ENCODE measurements at regions not wholly inside any gene's neighbourhood (a gene's known extent, or its start where the extent isn't known, plus 50 kb on each side); places are given as distances from the start of the nearest gene placed in this dataset.

DNA sequence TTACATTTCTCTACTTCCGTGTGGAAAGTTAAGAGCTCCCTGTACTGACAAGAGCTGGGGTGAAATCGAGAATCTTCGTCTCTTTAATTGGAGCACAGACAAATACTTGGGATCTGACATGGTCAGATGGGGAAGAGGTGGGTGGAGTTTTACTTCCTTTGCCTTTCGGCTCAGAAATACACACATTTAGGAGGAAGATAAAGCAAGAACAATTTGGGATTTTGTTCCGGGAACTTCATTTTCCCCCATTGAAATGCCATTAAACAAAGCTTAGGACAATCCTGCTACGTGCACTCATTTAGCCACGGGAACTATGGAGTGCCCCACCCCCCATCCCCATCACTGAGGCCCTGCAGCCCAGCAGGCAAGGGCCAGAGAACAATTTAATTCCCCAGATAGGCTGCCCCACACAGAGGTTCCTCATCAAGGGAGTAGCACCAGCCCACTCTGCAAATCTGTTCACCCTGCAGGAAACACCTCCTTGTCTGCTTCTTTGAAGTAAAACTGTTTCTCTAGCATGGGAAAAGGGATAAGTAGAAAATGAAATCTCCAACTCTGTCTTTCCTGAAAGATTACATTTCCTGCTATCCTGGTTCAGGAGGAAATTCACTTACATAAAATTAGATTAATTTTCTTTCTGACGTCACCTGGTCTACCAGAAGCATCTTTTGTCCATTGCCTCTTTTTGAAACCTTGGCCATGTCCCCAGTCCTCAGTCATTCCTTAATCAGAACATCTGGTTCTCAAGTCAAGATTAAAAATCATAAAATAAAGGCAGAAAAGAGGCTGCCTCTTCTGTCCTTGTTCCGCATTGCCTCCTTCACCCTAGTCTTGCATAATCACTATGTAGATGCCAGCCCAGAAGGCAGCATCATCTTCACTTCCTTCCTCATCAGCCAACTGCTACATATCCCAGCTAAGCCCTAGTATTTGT is 206.4 kb downstream of the ENC1 start:
- Mint-ChIP-seq H3K27me3 (ENCODE audit: unreplicated experiment) (peaks cover 3% of the 10 kb centered on the region), H3K4me3 (ENCODE audit: unreplicated experiment) (peak overlapping the region; percentile 26), H3K9me3 (ENCODE audit: unreplicated experiment) (no peaks in the 10 kb centered on the region), H3K36me3 (ENCODE audit: low read depth, unreplicated experiment) (peaks cover 5% of the 10 kb centered on the region), H3K4me1 (ENCODE audit: unreplicated experiment) (peaks cover 51% of the 10 kb centered on the region), H3K27ac (ENCODE audit: unreplicated experiment) (peak overlapping the region; percentile 89)
- no peak for TF ChIP-seq CTCF (IDR thresholded peaks at IDR 0.05; ENCODE audit: unreplicated experiment)
- DNase-seq (ENCODE audit: low spot score), result peak; percentile 12

GRCh38 chr5:74433255-74433895 is 207.2 kb downstream of the ENC1 start:
- H3K27ac Mint-ChIP-seq (ENCODE audit: unreplicated experiment), result peak overlapping the region; percentile 89
- peaks cover 5% of the 10 kb centered on the region for H3K36me3 Mint-ChIP-seq (ENCODE audit: low read depth, unreplicated experiment)
- H3K4me3 Mint-ChIP-seq (ENCODE audit: unreplicated experiment), result peak overlapping the region; percentile 29
- no peaks in the 10 kb centered on the region for H3K9me3 Mint-ChIP-seq (ENCODE audit: unreplicated experiment)
- H3K27me3 Mint-ChIP-seq (ENCODE audit: unreplicated experiment), result peaks cover 3% of the 10 kb centered on the region
- peaks cover 51% of the 10 kb centered on the region for H3K4me1 Mint-ChIP-seq (ENCODE audit: unreplicated experiment)
- peak; percentile 26 for DNase-seq (ENCODE audit: low spot score)
- no peak for TF ChIP-seq CTCF (IDR thresholded peaks at IDR 0.05; ENCODE audit: unreplicated experiment)

DNA sequence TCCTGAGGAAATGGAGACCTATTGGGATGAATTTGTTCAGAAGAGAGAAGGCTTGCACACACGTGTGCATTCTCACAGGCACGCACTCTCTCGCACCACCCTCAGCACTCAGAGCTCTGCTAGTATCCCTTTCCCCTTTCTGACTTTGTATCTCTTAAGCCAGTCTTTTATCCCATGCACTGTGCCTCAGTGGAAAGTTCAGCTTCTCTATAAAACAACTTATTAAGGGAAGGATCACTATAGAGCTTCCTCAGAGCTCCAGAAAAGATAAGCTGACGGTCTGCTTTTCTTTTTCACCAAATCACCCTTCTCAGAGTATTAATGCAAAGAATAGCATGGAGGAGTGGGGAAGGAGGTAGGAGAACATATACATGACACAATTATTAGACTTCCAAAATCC is 207.8 kb downstream of the ENC1 start:
- Mint-ChIP-seq H3K27ac (ENCODE audit: unreplicated experiment) (peak overlapping the region; percentile 55), H3K27me3 (ENCODE audit: unreplicated experiment) (peaks cover 3% of the 10 kb centered on the region)
- no peak for DNase-seq (ENCODE audit: low spot score)

GRCh38 chr5:74432216-74432615 is 208.3 kb downstream of the ENC1 start:
- peaks cover 3% of the 10 kb centered on the region for H3K27me3 Mint-ChIP-seq (ENCODE audit: unreplicated experiment)
- peak overlapping the region; percentile 20 for H3K27ac Mint-ChIP-seq (ENCODE audit: unreplicated experiment)

More for the DNA sequence above, 207.8 kb downstream of the ENC1 start:
- H3K36me3 Mint-ChIP-seq (ENCODE audit: low read depth, unreplicated experiment), result peaks cover 5% of the 10 kb centered on the region
- H3K9me3 Mint-ChIP-seq (ENCODE audit: unreplicated experiment), result no peaks in the 10 kb centered on the region
- no peak overlapping the region for H3K4me3 Mint-ChIP-seq (ENCODE audit: unreplicated experiment)
- TF ChIP-seq CTCF (IDR thresholded peaks at IDR 0.05; ENCODE audit: unreplicated experiment), result no peak
- peaks cover 51% of the 10 kb centered on the region for H3K4me1 Mint-ChIP-seq (ENCODE audit: unreplicated experiment)

More at GRCh38 chr5:74432216-74432615, 208.3 kb downstream of the ENC1 start:
- no peak overlapping the region for H3K4me3 Mint-ChIP-seq (ENCODE audit: unreplicated experiment)
- DNase-seq (ENCODE audit: low spot score), result no peak
- H3K9me3 Mint-ChIP-seq (ENCODE audit: unreplicated experiment), result no peaks in the 10 kb centered on the region
- H3K36me3 Mint-ChIP-seq (ENCODE audit: low read depth, unreplicated experiment), result peaks cover 5% of the 10 kb centered on the region
- H3K4me1 Mint-ChIP-seq (ENCODE audit: unreplicated experiment), result peaks cover 51% of the 10 kb centered on the region
- TF ChIP-seq CTCF (IDR thresholded peaks at IDR 0.05; ENCODE audit: unreplicated experiment), result no peak

All from endothelial cell (in vitro differentiated cells).